ENCODE measurements at regions not wholly inside any gene's neighbourhood (a gene's known extent, or its start where the extent isn't known, plus 50 kb on each side); places are given as distances from the start of the nearest gene placed in this dataset.

DNA sequence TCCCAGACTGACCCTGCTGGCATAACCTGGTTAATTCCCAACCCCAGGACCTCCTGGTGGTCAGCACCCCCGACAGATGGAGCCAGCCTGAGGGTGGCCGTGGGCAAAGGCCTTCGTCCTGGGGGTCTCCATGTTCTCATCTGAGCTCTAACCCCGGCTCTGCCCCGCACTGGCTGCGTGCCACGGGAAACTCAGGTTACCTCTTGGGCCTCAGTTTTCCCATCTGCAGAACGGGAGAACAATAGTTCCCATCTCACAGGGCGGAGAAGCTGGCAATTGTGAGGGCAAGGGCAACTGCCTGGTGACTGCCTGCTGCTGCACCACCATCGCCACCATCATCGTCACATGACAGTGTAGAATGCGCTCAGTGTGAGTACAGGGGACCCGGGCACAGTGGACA lies 77.9 kb downstream of the RFLNA start:
- no peaks in the 10 kb centered on the region for H3K9me3 Mint-ChIP-seq
- peaks cover 33% of the 10 kb centered on the region for H3K36me3 Mint-ChIP-seq (ENCODE audit: insufficient read depth)
- ATAC-seq (replicated peaks), result no peak
- H3K27me3 Mint-ChIP-seq, result no peaks in the 10 kb centered on the region
- H3K4me1 Mint-ChIP-seq (ENCODE audit: low read depth in 2 of 2), result peaks cover 3 to 5% of the 10 kb centered on the region in 2 donors
- H3K27ac Mint-ChIP-seq, result no peak overlapping the region
- DNase-seq, result no peak
- no peak overlapping the region for H3K4me3 Mint-ChIP-seq

DNA sequence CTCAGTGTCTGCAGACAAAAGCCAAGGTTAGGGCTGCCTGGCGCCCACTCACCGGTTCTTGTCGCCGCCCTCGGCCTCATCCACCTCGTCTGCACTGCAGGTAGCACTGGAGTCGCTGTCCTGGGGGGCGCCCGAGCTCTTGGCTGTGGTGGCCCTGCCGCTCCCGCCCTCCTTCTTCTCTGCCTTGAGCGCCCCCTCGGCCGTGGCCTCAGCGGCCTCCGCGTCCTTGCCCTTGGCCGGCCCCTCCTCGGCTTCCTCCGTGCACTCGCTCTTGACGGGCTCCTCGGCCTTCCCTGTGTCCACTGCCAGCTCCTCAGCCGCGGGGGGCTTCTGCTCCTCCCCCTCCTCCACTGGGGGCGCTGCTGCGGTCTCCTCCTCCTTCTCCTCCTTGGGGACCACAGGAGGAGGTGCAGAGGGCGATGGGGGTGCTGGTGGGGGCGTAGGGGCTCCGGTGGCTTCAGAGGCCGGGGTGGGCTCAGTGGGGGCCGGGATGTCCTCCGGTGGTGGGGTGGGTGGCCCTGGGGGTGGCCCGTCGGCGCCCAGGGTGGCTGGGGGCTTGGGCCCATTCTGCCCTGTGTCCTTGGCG lies 77.2 kb downstream of the RFLNA start:
- peaks cover 3 to 5% of the 10 kb centered on the region in 2 donors for H3K4me1 Mint-ChIP-seq (ENCODE audit: low read depth in 2 of 2)
- DNase-seq, result no peak
- no peak overlapping the region for H3K27ac Mint-ChIP-seq
- no peak overlapping the region for H3K4me3 Mint-ChIP-seq
- H3K27me3 Mint-ChIP-seq, result no peaks in the 10 kb centered on the region
- no peaks in the 10 kb centered on the region for H3K9me3 Mint-ChIP-seq
- no peak for ATAC-seq (replicated peaks)
- H3K36me3 Mint-ChIP-seq (ENCODE audit: insufficient read depth), result peaks cover 27% of the 10 kb centered on the region

DNA sequence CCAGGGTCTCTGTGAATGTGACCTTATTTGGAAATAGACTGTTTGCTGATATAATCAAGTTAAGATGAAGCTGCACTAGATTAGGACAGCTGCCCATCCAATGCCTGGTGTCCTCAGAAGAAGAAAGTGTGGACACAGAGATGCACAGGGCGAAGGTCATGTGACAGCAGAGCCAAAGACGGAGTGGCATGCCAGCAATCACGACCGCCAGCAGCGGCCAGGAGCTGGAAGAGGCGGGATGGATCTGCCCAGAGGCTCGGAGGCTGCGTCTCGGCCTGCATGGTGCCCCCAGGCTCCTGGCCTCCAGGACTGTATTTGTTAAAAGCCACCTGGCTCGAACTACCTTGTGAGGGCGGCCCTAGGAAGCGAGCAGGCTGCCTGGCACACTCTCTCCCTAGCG lies 76.5 kb downstream of the RFLNA start:
- H3K36me3 Mint-ChIP-seq (ENCODE audit: insufficient read depth), result peaks cover 25% of the 10 kb centered on the region
- DNase-seq (no peak), ATAC-seq (replicated peaks) (no peak)
- peak overlapping the region in 1 of 2 donors; percentile 57 for H3K27ac Mint-ChIP-seq
- H3K27me3 Mint-ChIP-seq, result no peaks in the 10 kb centered on the region
- H3K4me1 Mint-ChIP-seq (ENCODE audit: low read depth in 2 of 2), result peaks cover 3 to 5% of the 10 kb centered on the region in 2 donors
- H3K9me3 Mint-ChIP-seq, result no peaks in the 10 kb centered on the region
- H3K4me3 Mint-ChIP-seq, result no peak overlapping the region

DNA sequence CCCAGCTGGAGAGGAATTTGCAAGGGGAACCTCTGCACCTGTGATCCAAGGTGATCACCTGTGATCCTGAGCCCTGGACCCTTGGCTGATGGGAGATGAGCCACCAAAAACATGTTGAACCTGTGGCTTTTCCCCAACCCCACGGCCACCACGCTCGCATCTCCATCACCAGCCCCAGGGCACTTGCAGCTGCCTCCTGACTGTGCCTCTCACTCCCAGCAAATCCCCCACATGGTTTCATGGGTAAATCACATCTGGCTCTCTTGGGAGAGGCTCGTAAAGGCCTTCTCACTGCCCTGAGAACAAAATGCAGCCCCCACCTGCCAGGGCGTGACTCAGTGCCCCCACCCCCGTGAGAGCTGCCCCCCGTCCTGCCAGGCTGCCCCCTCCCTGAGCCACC lies 76.0 kb downstream of the RFLNA start:
- DNase-seq (no peak), ATAC-seq (replicated peaks) (no peak)
- H3K27me3 Mint-ChIP-seq, result no peaks in the 10 kb centered on the region
- peaks cover 3 to 8% of the 10 kb centered on the region in 2 donors for H3K4me1 Mint-ChIP-seq (ENCODE audit: low read depth in 2 of 2)
- peaks cover 27% of the 10 kb centered on the region for H3K36me3 Mint-ChIP-seq (ENCODE audit: insufficient read depth)
- peak overlapping the region in 1 of 2 donors; percentile 57 for H3K27ac Mint-ChIP-seq
- H3K4me3 Mint-ChIP-seq, result no peak overlapping the region
- H3K9me3 Mint-ChIP-seq, result no peaks in the 10 kb centered on the region

DNA sequence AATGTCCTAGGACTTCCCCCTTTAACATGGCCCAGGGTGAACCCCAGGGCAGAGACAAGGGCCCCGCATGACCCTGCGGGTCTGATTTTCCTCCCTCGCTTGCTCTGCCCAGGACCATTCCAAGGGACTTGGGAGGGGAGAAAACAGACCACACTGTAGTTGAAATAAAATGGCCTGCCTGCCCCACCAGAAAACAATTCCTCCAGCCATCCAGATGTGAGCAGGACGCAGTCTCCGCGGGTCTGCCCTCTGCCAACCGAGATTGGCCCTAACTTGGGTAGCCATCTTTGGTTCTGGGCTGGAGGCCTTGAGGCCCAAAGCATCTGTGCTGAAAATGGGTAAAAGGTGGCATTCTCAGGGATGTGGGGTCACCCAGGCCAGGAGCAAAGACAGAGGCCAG lies 75.5 kb downstream of the RFLNA start:
- no peaks in the 10 kb centered on the region for H3K9me3 Mint-ChIP-seq
- H3K36me3 Mint-ChIP-seq (ENCODE audit: insufficient read depth), result peaks cover 31% of the 10 kb centered on the region
- peak overlapping the region in 1 of 2 donors; percentile 57 for H3K27ac Mint-ChIP-seq
- ATAC-seq (replicated peaks) (no peak), DNase-seq (no peak)
- H3K27me3 Mint-ChIP-seq, result no peaks in the 10 kb centered on the region
- peaks cover 6 to 10% of the 10 kb centered on the region in 2 donors for H3K4me1 Mint-ChIP-seq (ENCODE audit: low read depth in 2 of 2)
- no peak overlapping the region for H3K4me3 Mint-ChIP-seq

DNA sequence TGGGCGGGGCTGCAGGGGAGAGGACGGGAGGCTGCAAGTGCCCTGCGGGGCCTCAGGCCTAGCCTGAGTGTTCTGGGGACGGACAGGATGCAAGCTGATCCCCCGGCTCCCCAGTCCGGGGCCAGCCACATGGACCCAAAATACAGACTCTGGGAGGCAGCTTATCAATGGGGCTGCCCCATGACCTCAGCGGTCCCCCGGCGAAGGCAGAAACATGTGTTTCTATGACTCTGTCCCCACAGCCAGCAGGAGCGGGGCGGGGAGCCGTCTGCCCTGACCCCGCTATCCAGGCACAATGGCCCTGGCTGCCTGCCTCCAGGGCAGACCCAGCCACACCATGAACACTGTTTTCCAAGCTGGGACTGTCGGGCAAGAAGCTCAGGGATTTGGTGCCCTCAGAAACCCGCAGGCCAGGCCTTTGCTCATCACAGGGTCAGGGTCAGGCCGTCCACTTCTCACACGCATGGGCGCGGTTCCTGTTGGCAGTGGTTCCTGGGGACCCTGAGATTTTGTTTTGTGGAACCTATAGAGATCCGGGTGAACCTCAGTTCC lies 75.0 kb downstream of the RFLNA start:
- Mint-ChIP-seq H3K4me1 (ENCODE audit: low read depth in 2 of 2) (peaks cover 6 to 10% of the 10 kb centered on the region in 2 donors), H3K36me3 (ENCODE audit: insufficient read depth) (peaks cover 29% of the 10 kb centered on the region), H3K4me3 (no peak overlapping the region), H3K9me3 (no peaks in the 10 kb centered on the region), H3K27me3 (no peaks in the 10 kb centered on the region), H3K27ac (no peak overlapping the region)
- no peak for ATAC-seq (replicated peaks)
- no peak for DNase-seq

DNA sequence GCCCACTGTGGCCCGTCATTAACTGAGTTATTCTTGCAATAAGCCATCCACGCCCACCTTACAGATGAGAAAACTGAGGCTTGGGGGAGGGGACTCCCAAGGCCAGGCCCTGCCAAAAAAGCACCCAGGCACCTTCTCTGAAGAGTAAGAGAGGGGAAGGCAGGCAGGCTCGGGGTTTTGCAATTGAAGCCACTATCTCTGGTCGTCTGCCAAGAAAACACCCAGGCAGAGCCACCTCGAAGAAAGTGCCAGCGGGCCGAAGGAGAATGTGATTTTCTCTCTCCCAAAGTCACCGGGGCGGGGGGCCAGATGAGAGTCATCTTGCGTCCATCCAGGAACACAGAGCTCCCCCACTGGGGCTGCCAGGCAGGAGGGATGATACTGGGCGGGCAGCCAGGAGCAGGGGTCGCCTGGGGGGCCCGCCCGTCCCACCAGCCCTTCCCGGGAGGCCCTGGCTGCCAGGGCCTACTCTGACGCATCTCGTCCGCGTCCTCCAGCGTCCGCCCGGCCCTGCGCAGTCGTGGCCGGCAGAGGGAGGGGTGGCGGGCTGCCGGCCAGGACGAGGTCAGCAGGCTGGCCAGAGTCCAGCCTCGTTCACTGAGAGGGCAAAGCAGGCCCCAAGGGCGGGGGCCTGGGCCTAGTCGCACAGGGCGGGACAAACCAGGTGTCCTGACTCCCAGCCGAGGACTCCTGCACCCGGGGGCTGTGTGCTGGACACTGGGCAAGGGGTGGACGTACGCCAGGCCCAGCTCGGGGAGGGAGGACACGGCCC lies 74.3 kb downstream of the RFLNA start:
- DNase-seq (no peak), ATAC-seq (replicated peaks) (no peak)
- H3K4me1 Mint-ChIP-seq (ENCODE audit: low read depth in 2 of 2), result peaks cover 6 to 10% of the 10 kb centered on the region in 2 donors
- peaks cover 26% of the 10 kb centered on the region for H3K36me3 Mint-ChIP-seq (ENCODE audit: insufficient read depth)
- no peaks in the 10 kb centered on the region for H3K9me3 Mint-ChIP-seq
- peak overlapping the region; percentile 77 to 87 for H3K27ac Mint-ChIP-seq
- H3K4me3 Mint-ChIP-seq, result no peak overlapping the region
- H3K27me3 Mint-ChIP-seq, result no peaks in the 10 kb centered on the region

DNA sequence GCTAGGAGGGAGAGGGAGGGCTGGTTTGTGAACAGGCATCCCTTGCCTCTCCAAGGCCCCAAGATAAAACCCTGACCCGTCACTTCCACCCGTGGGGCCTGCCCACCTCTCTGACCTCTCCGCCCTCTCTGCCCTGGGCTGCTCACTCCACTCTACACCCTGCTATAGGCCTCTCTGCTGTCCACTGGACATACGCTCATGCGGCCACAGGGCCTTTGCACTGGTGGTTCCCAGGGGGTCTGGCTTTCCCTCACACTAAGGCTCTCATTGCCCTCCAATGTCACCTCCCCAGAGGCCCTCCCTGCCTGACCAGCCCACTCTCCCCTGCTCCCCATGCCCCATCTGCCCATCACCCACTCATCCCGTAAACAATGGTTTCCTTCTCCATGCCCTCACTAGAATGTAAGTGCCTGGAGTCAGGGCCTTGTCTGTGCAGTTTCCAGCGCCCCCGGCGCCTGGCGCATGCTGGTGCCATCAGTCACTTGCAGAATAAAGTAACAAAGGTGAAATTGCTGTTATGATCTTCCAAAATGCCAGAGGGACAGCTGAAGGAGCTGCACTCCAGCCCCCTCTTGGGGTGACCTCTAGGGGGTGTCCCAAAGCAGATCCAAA lies 73.6 kb downstream of the RFLNA start:
- no peak overlapping the region for H3K4me3 Mint-ChIP-seq
- DNase-seq (no peak), ATAC-seq (replicated peaks) (no peak)
- peak overlapping the region; percentile 77 to 87 for H3K27ac Mint-ChIP-seq
- peaks cover 6 to 10% of the 10 kb centered on the region in 2 donors for H3K4me1 Mint-ChIP-seq (ENCODE audit: low read depth in 2 of 2)
- no peaks in the 10 kb centered on the region for H3K27me3 Mint-ChIP-seq
- H3K9me3 Mint-ChIP-seq, result no peaks in the 10 kb centered on the region
- peaks cover 23% of the 10 kb centered on the region for H3K36me3 Mint-ChIP-seq (ENCODE audit: insufficient read depth)

DNA sequence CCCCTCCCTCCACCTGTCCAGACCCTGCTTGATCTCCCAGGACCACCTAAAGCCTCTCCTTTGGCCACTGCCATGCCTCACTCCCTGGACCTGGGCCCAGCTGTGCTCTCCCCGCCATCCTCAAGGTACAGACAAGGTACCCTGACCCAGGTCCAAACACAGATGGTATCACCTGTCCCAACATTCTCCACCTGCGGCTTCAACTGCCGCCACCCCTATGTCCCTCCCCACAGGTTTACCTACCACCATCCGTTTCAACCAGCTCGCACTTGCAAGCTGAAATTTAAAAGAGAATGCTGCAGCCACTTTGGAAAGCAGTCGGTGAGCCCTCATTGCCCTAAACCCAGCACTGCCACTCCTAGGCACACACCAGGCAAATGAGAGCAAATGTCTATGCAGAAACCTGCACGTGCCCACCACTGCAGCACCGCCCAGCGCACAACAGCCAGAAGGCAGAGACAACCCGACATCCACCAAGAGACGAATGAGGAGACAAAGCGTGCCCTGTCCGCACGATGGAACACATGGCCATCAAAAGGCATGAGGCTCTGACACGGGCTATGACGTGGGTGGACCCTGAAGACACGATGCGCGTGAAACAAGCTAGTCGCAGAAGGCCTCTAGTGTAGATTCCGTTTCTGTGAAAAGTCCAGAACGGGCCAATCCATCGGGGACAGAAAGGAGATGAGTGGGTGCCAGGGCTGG lies 71.0 kb downstream of the RFLNA start:
- Mint-ChIP-seq H3K9me3 (no peaks in the 10 kb centered on the region), H3K36me3 (ENCODE audit: insufficient read depth) (peaks cover 25% of the 10 kb centered on the region), H3K4me1 (ENCODE audit: low read depth in 2 of 2) (peaks cover 6 to 10% of the 10 kb centered on the region in 2 donors), H3K27ac (peak overlapping the region; percentile 3 to 49), H3K27me3 (no peaks in the 10 kb centered on the region), H3K4me3 (no peak overlapping the region)
- no peak for DNase-seq
- no peak for ATAC-seq (replicated peaks)
